Effector memory CD4-positive, alpha-beta T cell (primary cell): ENCODE measurements at regions not wholly inside any gene's neighbourhood (a gene's known extent, or its start where the extent isn't known, plus 50 kb on each side); places are given as distances from the start of the nearest gene placed in this dataset.
"Not testable (repeated sequence)": the region's sequence is repeated elsewhere in the genome, so short reads cannot be mapped to it uniquely, and the experiment has no call there.

ENCODE experiments used
- DNase-seq, 3 donors: peaks; one replicate each; pipeline ENCODE4 v3.0.0-alpha.2; 2020
- H3K27ac ChIP-seq: 2 replicates; pipeline ENCODE4 v1.7.0; 2013; ENCODE audit warnings: mild to moderate bottlenecking, low read length, moderate library complexity; ENCODE audit not compliant: insufficient read depth, poor library complexity, severe bottlenecking
- H3K27me3 ChIP-seq: replicated peaks from 2 replicates; pipeline ENCODE4 v1.7.0; 2013; ENCODE audit warnings: mild to moderate bottlenecking, low read length; ENCODE audit not compliant: insufficient read depth, control insufficient read depth, poor library complexity, severe bottlenecking
- H3K36me3 ChIP-seq: 2 replicates; pipeline ENCODE4 v1.7.0; 2013; ENCODE audit warnings: mild to moderate bottlenecking, low read length, moderate library complexity; ENCODE audit not compliant: control insufficient read depth, insufficient read depth
- H3K4me1 ChIP-seq: 2 replicates; pipeline ENCODE4 v1.7.0; 2013; ENCODE audit warnings: low read length, mild to moderate bottlenecking; ENCODE audit not compliant: control insufficient read depth, insufficient read depth, poor library complexity, severe bottlenecking
- H3K4me3 ChIP-seq: 2 replicates; pipeline ENCODE4 v1.7.0; 2013; ENCODE audit warnings: low read length, low read depth, mild to moderate bottlenecking; ENCODE audit not compliant: insufficient read depth, poor library complexity, severe bottlenecking
- H3K9me3 ChIP-seq: 2 replicates; pipeline ENCODE4 v1.7.0; 2013; ENCODE audit warnings: mild to moderate bottlenecking, low read length, moderate library complexity; ENCODE audit not compliant: control insufficient read depth

- not testable (repeated sequence) for H3K9me3 ChIP-seq, H3K4me1 ChIP-seq, H3K4me3 ChIP-seq, H3K27me3 ChIP-seq, DNase-seq, H3K36me3 ChIP-seq
- H3K27ac ChIP-seq, result peak overlapping the region; percentile 18
Measured at GRCh38 chr11:3514635-3515424, 127.0 kb downstream of the ART5 start.

- not testable (repeated sequence) for H3K9me3 ChIP-seq, H3K36me3 ChIP-seq, H3K4me1 ChIP-seq, H3K4me3 ChIP-seq, H3K27me3 ChIP-seq, DNase-seq
- peak overlapping the region; percentile 86 for H3K27ac ChIP-seq
Measured at GRCh38 chr11:3513311-3513710, 128.5 kb downstream of the ART5 start.

- H3K27ac ChIP-seq, result peak overlapping the region; percentile 86
- not testable (repeated sequence) for H3K9me3 ChIP-seq, H3K27me3 ChIP-seq, H3K4me1 ChIP-seq, H3K36me3 ChIP-seq, DNase-seq, H3K4me3 ChIP-seq
Measured at GRCh38 chr11:3512751-3513150, 129.0 kb downstream of the ART5 start.

GRCh38 chr11:3512133-3512703 lies 129.6 kb downstream of the ART5 start:
- not testable (repeated sequence) for H3K27me3 ChIP-seq, H3K4me3 ChIP-seq, H3K36me3 ChIP-seq, H3K9me3 ChIP-seq, H3K4me1 ChIP-seq
- H3K27ac ChIP-seq, result peak overlapping the region; percentile 86
- DNase-seq, result peak; percentile 61 to 68 (median 68)

- not testable (repeated sequence) for H3K4me1 ChIP-seq, H3K9me3 ChIP-seq, H3K27me3 ChIP-seq, H3K36me3 ChIP-seq
- Histone ChIP-seq H3K27ac (peak overlapping the region; percentile 86), H3K4me3 (peak overlapping the region; percentile 25)
- DNase-seq, result peak in 1 of 3 donors; percentile 2
Measured at GRCh38 chr11:3511416-3512132, 130.2 kb downstream of the ART5 start.

- not testable (repeated sequence) for H3K36me3 ChIP-seq, H3K4me1 ChIP-seq, H3K4me3 ChIP-seq, DNase-seq, H3K9me3 ChIP-seq, H3K27me3 ChIP-seq, H3K27ac ChIP-seq
Measured at GRCh38 chr11:3509563-3509962, 130.6 kb upstream of the ZNF195 start.

GRCh38 chr11:3499198-3499597 lies 120.3 kb upstream of the ZNF195 start:
- H3K4me1 ChIP-seq, H3K27ac ChIP-seq, H3K4me3 ChIP-seq, H3K27me3 ChIP-seq, DNase-seq, H3K9me3 ChIP-seq, H3K36me3 ChIP-seq: not testable (repeated sequence)

- not testable (repeated sequence) for H3K36me3 ChIP-seq, H3K4me3 ChIP-seq, H3K4me1 ChIP-seq, H3K9me3 ChIP-seq, H3K27me3 ChIP-seq, H3K27ac ChIP-seq
- DNase-seq, result peak; percentile 13 to 33 (median 23)
Measured at GRCh38 chr11:3498356-3498755, 119.4 kb upstream of the ZNF195 start.

GRCh38 chr11:3493152-3493551 lies 114.2 kb upstream of the ZNF195 start:
- not testable (repeated sequence) for DNase-seq, H3K4me3 ChIP-seq, H3K27ac ChIP-seq, H3K36me3 ChIP-seq, H3K27me3 ChIP-seq, H3K9me3 ChIP-seq, H3K4me1 ChIP-seq

- not testable (repeated sequence) for H3K9me3 ChIP-seq, H3K4me1 ChIP-seq, H3K4me3 ChIP-seq, DNase-seq, H3K36me3 ChIP-seq, H3K27me3 ChIP-seq, H3K27ac ChIP-seq
Measured at GRCh38 chr11:3488003-3488402, 109.1 kb upstream of the ZNF195 start.
